Esophagus muscularis mucosa (tissue), 4 donors: ENCODE measurements at regions not wholly inside any gene's neighbourhood (a gene's known extent, or its start where the extent isn't known, plus 50 kb on each side); places are given as distances from the start of the nearest gene placed in this dataset.
A peak's percentile ranks its signal among the peaks of the same experiment; 100 is the strongest.
"Not testable (repeated sequence)": the region's sequence is repeated elsewhere in the genome, so short reads cannot be mapped to it uniquely, and the experiment has no call there.

Experiments used
- DNase-seq: peaks from one replicate; pipeline ENCODE4 v3.0.0-alpha.2; 2017; ENCODE audit errors: extremely low spot score
- H3K27ac ChIP-seq, 4 donors: fragments of 200-600 bp; sonication (generic); replicated peaks in 1 of 4; 1 replicate in 3 of 4; 2 replicates in 1 of 4; pipeline ENCODE4 v1.5.1; 2016 to 2019; ENCODE audit warnings: mild to moderate bottlenecking in 1 of 4
- H3K27me3 ChIP-seq, 4 donors: fragments of 200-600 bp; sonication (generic); one replicate each; pipeline versions ENCODE4 v1.5.1 to v1.6.0; 2016 to 2019
- H3K36me3 ChIP-seq, 4 donors: fragments of 200-600 bp; sonication (generic); one replicate each; pipeline ENCODE4 v1.5.1; 2016 to 2019
- H3K4me1 ChIP-seq, 4 donors: fragments of 200-600 bp; sonication (generic); one replicate each; pipeline ENCODE4 v1.5.1; 2016 to 2019
- H3K4me3 ChIP-seq, 4 donors: fragments of 200-600 bp; sonication (generic); 1 replicate in 2 of 4; 2 replicates in 2 of 4; pipeline ENCODE4 v1.5.1; 2016 to 2019; ENCODE audit warnings: mild to moderate bottlenecking in 4 of 4, moderate library complexity in 1 of 4
- H3K9me3 ChIP-seq, 4 donors: fragments of 200-600 bp; sonication (generic); 1 replicate in 3 of 4; 2 replicates in 1 of 4; pipeline ENCODE4 v1.5.1; 2016 to 2019
- CTCF ChIP-seq, 3 experiments: fragments of 200-600 bp in 2 of 3; fragments of 450-650 bp in 1 of 3; sonication (generic) in 2 of 3; IDR thresholded peaks; one replicate each; pipeline ENCODE4 v1.5.1; 2017 to 2019; ENCODE audit warnings: antibody characterized with exemption in 3 of 3, mild to moderate bottlenecking in 2 of 3, moderate library complexity in 1 of 3
- EP300 ChIP-seq: sonication (generic); formaldehyde crosslinking; IDR thresholded peaks from one replicate; pipeline ENCODE4 v1.6.1; 2017; ENCODE audit warnings: antibody characterized with exemption
- POLR2A ChIP-seq: fragments of 450-650 bp; IDR thresholded peaks from one replicate; pipeline ENCODE4 v1.6.1; 2017; ENCODE audit warnings: antibody characterized with exemption, moderate library complexity, mild to moderate bottlenecking, low read depth
- POLR2AphosphoS5 ChIP-seq, 2 donors: sonication (generic); formaldehyde crosslinking; IDR thresholded peaks; one replicate each; pipeline ENCODE4 v1.6.1; 2017; ENCODE audit warnings: antibody characterized with exemption in 2 of 2
- WGBS: methylation state at CpG from one replicate; pipeline ENCODE4 v1.1.5; 2018; 5-methylcytosine and 5-hydroxymethylcytosine counted together
- intact Hi-C: fragments of 100-400 bp; cut with DNase I; formaldehyde crosslinking; loops from one replicate; pipeline ENCODE4 v1.15.1; 2023

DNA sequence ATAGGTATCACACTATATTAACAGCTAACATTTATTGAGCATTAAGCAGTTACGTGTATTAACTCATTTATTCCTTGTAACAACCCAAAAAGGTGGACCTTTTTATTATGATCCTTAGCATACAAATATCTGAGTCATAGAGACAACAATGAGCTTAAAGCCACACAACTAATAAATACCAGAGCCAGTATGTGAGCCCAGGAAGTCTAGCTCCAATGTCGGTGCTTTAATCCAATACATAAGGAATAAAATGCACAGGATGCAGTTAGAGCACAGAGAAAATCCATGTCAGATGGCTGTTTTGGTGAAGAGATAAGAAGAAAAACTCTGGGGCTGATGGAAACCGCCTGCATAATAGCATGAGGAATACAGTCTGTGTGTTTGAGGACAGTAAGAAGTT lies 888.6 kb downstream of the TMTC2 start:
- intact Hi-C loops, result no loop called here

DNA sequence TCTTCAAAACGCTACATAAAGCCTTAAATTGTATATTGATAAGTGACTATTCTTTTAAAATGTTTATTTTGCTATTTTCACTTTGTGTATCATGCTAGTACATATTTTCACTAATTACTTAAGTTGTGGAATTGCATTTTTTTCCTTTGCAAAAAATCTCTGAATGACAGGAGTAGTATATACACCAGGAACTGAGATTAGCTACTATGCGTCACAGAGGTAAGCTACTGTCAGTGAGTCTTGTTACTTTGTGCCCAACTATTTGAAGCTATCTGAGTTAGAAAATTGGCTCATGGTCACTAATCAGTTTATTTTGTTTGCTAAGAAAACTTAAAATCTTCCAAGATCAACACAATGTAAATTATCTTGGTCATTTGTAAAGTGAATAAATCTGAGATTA lies 887.4 kb downstream of the TMTC2 start:
- no peak for DNase-seq
- Histone ChIP-seq H3K4me3 (no peak overlapping the region), H3K4me1 (no peaks in the 10 kb centered on the region), H3K27ac (no peak overlapping the region), H3K27me3 (no peaks in the 10 kb centered on the region), H3K36me3 (no peaks in the 10 kb centered on the region), H3K9me3 (no peaks in the 10 kb centered on the region)
- intact Hi-C loops, result no loop called here
- 93% methylated on average over 2 of the region's 2 CpGs for WGBS
- TF ChIP-seq POLR2AphosphoS5 (IDR thresholded peaks at IDR 0.05) (no peak), CTCF (IDR thresholded peaks at IDR 0.05) (no peak), POLR2A (no peak), EP300 (no peak)

More for the DNA sequence above, 888.6 kb downstream of the TMTC2 start:
- 92% methylated on average over 3 of the region's 3 CpGs for WGBS
- no peak overlapping the region for H3K4me3 ChIP-seq
- no peak for DNase-seq
- H3K4me1 ChIP-seq, result no peaks in the 10 kb centered on the region
- no peaks in the 10 kb centered on the region for H3K36me3 ChIP-seq
- TF ChIP-seq EP300, result no peak
- TF ChIP-seq CTCF (IDR thresholded peaks at IDR 0.05), result no peak
- no peak for TF ChIP-seq POLR2A
- no peak for TF ChIP-seq POLR2AphosphoS5 (IDR thresholded peaks at IDR 0.05)
- H3K9me3 ChIP-seq, result no peaks in the 10 kb centered on the region
- H3K27ac ChIP-seq, result no peak overlapping the region
- no peaks in the 10 kb centered on the region for H3K27me3 ChIP-seq

DNA sequence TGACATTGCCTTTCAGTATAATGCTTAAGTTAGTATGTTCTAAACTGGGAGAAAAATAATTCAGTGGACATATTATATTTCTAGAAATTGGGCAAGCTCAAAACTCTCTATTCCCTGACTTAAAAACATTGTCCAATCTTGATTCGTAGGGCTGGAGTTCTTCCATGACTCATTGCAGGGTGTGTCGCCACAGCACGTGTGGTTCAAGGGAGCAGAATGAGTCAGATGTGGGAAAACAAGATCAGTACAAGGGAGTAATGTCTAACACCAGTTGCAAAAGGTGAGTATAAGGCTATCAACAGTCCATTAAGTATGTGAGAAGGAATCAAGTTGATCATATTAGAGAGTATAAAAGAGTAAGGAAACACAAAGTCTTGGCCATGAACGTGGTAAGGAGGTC lies 887.0 kb downstream of the TMTC2 start:
- WGBS, result 62% methylated on average over 4 of the region's 4 CpGs
- no peaks in the 10 kb centered on the region for H3K27me3 ChIP-seq
- intact Hi-C loops, result no loop called here

GRCh38 chr12:83559650-83560049 lies 872.9 kb downstream of the TMTC2 start:
- Histone ChIP-seq H3K36me3 (no peaks in the 10 kb centered on the region), H3K27me3 (no peaks in the 10 kb centered on the region), H3K9me3 (no peaks in the 10 kb centered on the region), H3K4me3 (no peak overlapping the region), H3K4me1 (no peaks in the 10 kb centered on the region), H3K27ac (peak overlapping the region in 1 of 4 donors; percentile 18)
- DNase-seq, result no peak
- 76% methylated on average over 1 of the region's 1 CpG for WGBS
- intact Hi-C loops, result no loop called here
- TF ChIP-seq POLR2AphosphoS5 (IDR thresholded peaks at IDR 0.05) (no peak), CTCF (IDR thresholded peaks at IDR 0.05) (no peak), POLR2A (no peak), EP300 (no peak)

More for the DNA sequence above, 887.0 kb downstream of the TMTC2 start:
- Histone ChIP-seq H3K9me3 (no peaks in the 10 kb centered on the region), H3K36me3 (no peaks in the 10 kb centered on the region), H3K4me1 (no peaks in the 10 kb centered on the region), H3K27ac (no peak overlapping the region), H3K4me3 (no peak overlapping the region)
- no peak for DNase-seq
- TF ChIP-seq POLR2A (no peak), POLR2AphosphoS5 (IDR thresholded peaks at IDR 0.05) (no peak), EP300 (no peak), CTCF (IDR thresholded peaks at IDR 0.05) (no peak)

DNA sequence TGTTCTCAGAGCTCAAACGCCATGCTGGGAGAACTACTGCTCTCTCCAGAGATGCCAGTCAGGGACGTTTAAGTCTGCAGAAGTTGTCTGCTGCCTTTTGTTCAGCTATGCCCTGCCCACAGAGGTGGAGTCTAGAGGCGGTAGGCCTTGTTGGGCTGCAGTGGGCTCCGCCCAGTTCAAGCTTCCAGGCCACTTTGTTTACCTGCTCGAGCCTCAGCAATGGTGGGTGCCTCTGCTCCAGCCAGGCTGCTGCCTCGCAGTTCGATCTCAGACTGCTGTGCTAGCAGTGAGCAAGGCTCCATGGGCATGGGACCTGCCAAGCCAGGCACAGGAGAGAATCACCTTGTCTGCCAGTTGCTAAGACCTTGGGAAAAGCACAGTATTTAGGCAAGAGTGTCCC lies 869.3 kb downstream of the TMTC2 start:
- H3K4me1 ChIP-seq, H3K9me3 ChIP-seq, intact Hi-C loops, H3K27ac ChIP-seq, DNase-seq, H3K27me3 ChIP-seq, H3K36me3 ChIP-seq, H3K4me3 ChIP-seq: not testable (repeated sequence)
- 86% methylated on average over 6 of the region's 7 CpGs for WGBS
